ENCODE measurements at regions not wholly inside any gene's neighbourhood (a gene's known extent, or its start where the extent isn't known, plus 50 kb on each side); places are given as distances from the start of the nearest gene placed in this dataset.
"Not testable (repeated sequence)": the region's sequence is repeated elsewhere in the genome, so short reads cannot be mapped to it uniquely, and the experiment has no call there.

DNA sequence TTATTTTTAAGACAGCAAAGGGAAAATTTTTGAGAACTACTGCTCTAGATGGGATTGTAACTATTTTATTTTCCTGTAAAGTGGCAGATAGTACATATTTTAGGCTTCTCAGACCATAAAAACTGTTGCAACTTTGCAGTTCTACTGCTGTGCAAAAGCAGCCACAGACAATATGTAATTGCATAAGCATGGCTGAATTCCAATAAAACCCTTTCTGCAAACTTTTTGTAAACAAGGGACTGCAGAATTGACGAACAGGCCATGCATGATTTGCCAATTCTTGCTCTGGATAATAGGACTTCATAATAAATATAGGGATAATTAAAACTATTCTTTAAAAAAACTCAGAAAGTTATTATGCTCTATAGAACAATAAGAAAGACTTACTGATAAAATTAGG is 149.1 kb downstream of the SLITRK5 start:
- no TSS peak for BruUV-seq (replicated peaks)
- Histone ChIP-seq H3K4me3 (ENCODE audit: low read depth, low read length, poor library complexity, severe bottlenecking) (no peak overlapping the region), H3K27me3 (replicated peaks; ENCODE audit: insufficient read depth, low read depth, low read length, poor library complexity) (no peaks in the 10 kb centered on the region), H3K4me1 (ENCODE audit: insufficient read depth, low read length, poor library complexity, severe bottlenecking) (peaks cover 21% of the 10 kb centered on the region), H3K36me3 (ENCODE audit: insufficient read depth, low read length, poor library complexity, severe bottlenecking) (no peaks in the 10 kb centered on the region), H3K9me3 (ENCODE audit: low read depth, low read length, poor library complexity, severe bottlenecking) (no peaks in the 10 kb centered on the region), H3K27ac (ENCODE audit: low read depth, low read length, poor library complexity, severe bottlenecking) (no peak overlapping the region)
- intact Hi-C loops (cut with micrococcal nuclease; ENCODE audit: unreplicated experiment), result no loop called here
- DNase-seq (ENCODE audit: low spot score), result peak; percentile 22
- ChIA-PET POLR2A (ENCODE audit: low non-redundant PET) (no interaction called here), CTCF (no interaction called here)
- TF ChIP-seq EZH2 (IDR thresholded peaks at IDR 0.05; ENCODE audit: borderline replicate concordance, low read depth, low read length, poor library complexity, severe bottlenecking), result no peak
- TF ChIP-seq, protein P1, sequence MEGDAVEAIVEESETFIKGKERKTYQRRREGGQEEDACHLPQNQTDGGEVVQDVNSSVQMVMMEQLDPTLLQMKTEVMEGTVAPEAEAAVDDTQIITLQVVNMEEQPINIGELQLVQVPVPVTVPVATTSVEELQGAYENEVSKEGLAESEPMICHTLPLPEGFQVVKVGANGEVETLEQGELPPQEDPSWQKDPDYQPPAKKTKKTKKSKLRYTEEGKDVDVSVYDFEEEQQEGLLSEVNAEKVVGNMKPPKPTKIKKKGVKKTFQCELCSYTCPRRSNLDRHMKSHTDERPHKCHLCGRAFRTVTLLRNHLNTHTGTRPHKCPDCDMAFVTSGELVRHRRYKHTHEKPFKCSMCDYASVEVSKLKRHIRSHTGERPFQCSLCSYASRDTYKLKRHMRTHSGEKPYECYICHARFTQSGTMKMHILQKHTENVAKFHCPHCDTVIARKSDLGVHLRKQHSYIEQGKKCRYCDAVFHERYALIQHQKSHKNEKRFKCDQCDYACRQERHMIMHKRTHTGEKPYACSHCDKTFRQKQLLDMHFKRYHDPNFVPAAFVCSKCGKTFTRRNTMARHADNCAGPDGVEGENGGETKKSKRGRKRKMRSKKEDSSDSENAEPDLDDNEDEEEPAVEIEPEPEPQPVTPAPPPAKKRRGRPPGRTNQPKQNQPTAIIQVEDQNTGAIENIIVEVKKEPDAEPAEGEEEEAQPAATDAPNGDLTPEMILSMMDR (conservative IDR thresholded peaks at IDR 0.05; ENCODE audit: low read depth, low read length), result no peak

DNA sequence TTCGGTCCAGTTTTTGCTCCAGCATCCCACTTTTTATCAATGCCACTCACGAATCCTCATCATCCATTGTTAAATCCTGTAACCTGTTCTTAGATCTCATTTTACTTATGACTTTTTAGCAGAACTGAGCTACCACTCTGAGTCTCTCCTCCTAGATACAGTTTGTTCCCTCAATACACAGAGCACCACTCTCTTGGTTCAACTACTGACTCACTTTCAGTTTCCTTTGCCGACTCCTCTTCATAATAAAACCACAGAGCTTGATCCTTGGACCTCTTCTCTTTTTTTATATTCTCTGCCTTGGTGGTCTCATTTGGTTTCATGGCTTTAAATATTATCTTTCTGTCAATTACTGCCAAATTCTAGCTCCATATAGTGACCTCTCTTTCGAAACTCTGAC is 150.3 kb downstream of the SLITRK5 start:
- BruUV-seq (replicated peaks), result no TSS peak
- DNase-seq (ENCODE audit: low spot score), result no peak
- intact Hi-C loops (cut with micrococcal nuclease; ENCODE audit: unreplicated experiment), result no loop called here
- CTCF ChIA-PET, result no interaction called here
- Histone ChIP-seq H3K9me3 (ENCODE audit: low read depth, low read length, poor library complexity, severe bottlenecking) (no peaks in the 10 kb centered on the region), H3K36me3 (ENCODE audit: insufficient read depth, low read length, poor library complexity, severe bottlenecking) (no peaks in the 10 kb centered on the region), H3K4me3 (ENCODE audit: low read depth, low read length, poor library complexity, severe bottlenecking) (no peak overlapping the region), H3K27me3 (replicated peaks; ENCODE audit: insufficient read depth, low read depth, low read length, poor library complexity) (no peaks in the 10 kb centered on the region), H3K4me1 (ENCODE audit: insufficient read depth, low read length, poor library complexity, severe bottlenecking) (peaks cover 21% of the 10 kb centered on the region), H3K27ac (ENCODE audit: low read depth, low read length, poor library complexity, severe bottlenecking) (no peak overlapping the region)
- POLR2A ChIA-PET (ENCODE audit: low non-redundant PET), result no interaction called here
- TF ChIP-seq EZH2 (IDR thresholded peaks at IDR 0.05; ENCODE audit: borderline replicate concordance, low read depth, low read length, poor library complexity, severe bottlenecking), result no peak
- TF ChIP-seq, protein P1 (conservative IDR thresholded peaks at IDR 0.05; ENCODE audit: low read depth, low read length), result no peak

DNA sequence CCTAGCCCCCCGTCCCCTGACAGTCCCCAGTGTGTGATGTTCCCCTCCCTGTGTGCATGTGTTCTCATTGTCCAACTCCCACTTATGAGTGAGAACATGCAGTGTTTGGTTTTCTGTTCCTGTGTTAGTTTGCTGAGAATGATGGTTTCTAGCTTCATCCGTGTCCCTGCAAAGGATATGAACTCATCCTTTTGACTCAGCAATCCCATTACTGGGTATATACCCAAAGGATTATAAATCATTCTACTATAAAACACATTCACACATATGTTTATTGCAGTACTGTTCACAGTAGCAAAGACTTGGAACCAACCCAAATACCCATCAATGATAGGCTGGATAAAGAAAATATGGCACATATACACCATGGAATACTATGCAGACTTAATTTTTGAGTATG is 155.1 kb downstream of the SLITRK5 start:
- CTCF ChIA-PET; H3K4me3 ChIP-seq (ENCODE audit: low read depth, low read length, poor library complexity, severe bottlenecking); H3K27me3 ChIP-seq (replicated peaks; ENCODE audit: insufficient read depth, low read depth, low read length, poor library complexity); intact Hi-C loops (cut with micrococcal nuclease; ENCODE audit: unreplicated experiment); H3K36me3 ChIP-seq (ENCODE audit: insufficient read depth, low read length, poor library complexity, severe bottlenecking); H3K9me3 ChIP-seq (ENCODE audit: low read depth, low read length, poor library complexity, severe bottlenecking); BruUV-seq (replicated peaks); POLR2A ChIA-PET (ENCODE audit: low non-redundant PET); H3K27ac ChIP-seq (ENCODE audit: low read depth, low read length, poor library complexity, severe bottlenecking): not testable (repeated sequence)
- peaks cover 16% of the 10 kb centered on the region for H3K4me1 ChIP-seq (ENCODE audit: insufficient read depth, low read length, poor library complexity, severe bottlenecking)
- DNase-seq (ENCODE audit: low spot score), result peak; percentile 23

DNA sequence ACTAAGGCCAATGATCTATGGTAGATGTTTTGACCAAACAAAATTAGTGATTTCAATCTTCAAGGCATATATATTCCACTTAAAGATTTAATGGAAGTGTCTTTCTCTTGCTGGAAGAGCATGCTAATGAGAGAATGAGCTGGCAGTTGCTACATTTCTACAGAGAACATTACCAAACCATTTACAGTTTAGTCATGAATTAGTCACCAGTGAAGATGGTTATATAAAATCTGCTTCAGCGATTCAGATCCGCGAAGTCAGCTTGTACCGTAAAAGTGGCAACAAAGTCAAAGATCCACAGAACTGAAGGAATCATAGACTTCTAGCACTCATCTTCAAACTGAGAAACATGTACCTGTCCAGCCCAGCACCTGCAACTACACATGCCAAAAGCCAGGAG is 156.3 kb downstream of the SLITRK5 start:
- no peak overlapping the region for H3K27ac ChIP-seq (ENCODE audit: low read depth, low read length, poor library complexity, severe bottlenecking)
- no peak overlapping the region for H3K4me3 ChIP-seq (ENCODE audit: low read depth, low read length, poor library complexity, severe bottlenecking)
- H3K36me3 ChIP-seq (ENCODE audit: insufficient read depth, low read length, poor library complexity, severe bottlenecking), result no peaks in the 10 kb centered on the region
- DNase-seq (ENCODE audit: low spot score), result peak; percentile 48
- no peaks in the 10 kb centered on the region for H3K27me3 ChIP-seq (replicated peaks; ENCODE audit: insufficient read depth, low read depth, low read length, poor library complexity)
- no peaks in the 10 kb centered on the region for H3K9me3 ChIP-seq (ENCODE audit: low read depth, low read length, poor library complexity, severe bottlenecking)
- TF ChIP-seq, protein P1 (conservative IDR thresholded peaks at IDR 0.05; ENCODE audit: low read depth, low read length), result no peak
- no peak for TF ChIP-seq EZH2 (IDR thresholded peaks at IDR 0.05; ENCODE audit: borderline replicate concordance, low read depth, low read length, poor library complexity, severe bottlenecking)
- peaks cover 16% of the 10 kb centered on the region for H3K4me1 ChIP-seq (ENCODE audit: insufficient read depth, low read length, poor library complexity, severe bottlenecking)
- ChIA-PET CTCF (no interaction called here), POLR2A (ENCODE audit: low non-redundant PET) (no interaction called here)
- BruUV-seq (replicated peaks), result no TSS peak
- intact Hi-C loops (cut with micrococcal nuclease; ENCODE audit: unreplicated experiment), result no loop called here

Measured in A673 (cell line).